ENCODE measurements at regions not wholly inside any gene's neighbourhood (a gene's known extent, or its start where the extent isn't known, plus 50 kb on each side); places are given as distances from the start of the nearest gene placed in this dataset.

DNA sequence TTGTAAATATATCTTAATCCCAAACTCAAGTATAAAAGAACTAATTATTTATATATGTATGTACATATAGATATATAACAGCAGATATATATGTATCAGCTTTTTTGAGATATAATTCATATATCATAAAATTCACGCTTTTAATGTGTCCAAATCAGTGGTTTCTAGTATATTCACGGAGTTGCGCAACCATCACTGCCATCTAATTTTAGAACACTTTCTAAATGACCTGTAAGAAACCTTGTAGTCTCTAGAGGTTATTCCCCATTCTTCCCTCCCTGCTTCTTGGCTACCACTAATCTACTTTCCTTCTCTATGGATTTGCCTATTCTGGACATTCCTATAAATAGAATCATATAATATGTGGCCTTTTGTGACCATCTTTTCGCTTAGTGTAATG, 163.5 kb upstream of the TCF4 start:
- no peak for ATAC-seq (replicated peaks in 1 of 4)
- no peaks in the 10 kb centered on the region for H3K4me1 ChIP-seq (ENCODE audit: control insufficient read depth in 1 of 2, extremely low read depth in 1 of 2, insufficient read depth in 2 of 2, low read length in 2 of 2)
- Mint-ChIP-seq H3K27ac (no peak overlapping the region), H3K9me3 (peaks cover 0 to 7% (median 0%) of the 10 kb centered on the region in 3 donors), H3K36me3 (no peaks in the 10 kb centered on the region), H3K27me3 (peaks cover 0 to 4% of the 10 kb centered on the region in 2 donors), H3K4me1 (no peaks in the 10 kb centered on the region), H3K4me3 (no peak overlapping the region)
- WGBS (ENCODE audit: insufficient coverage): no CpG with 5 or more reads among the region's 4 CpGs
- H3K9me3 ChIP-seq: no peaks in the 10 kb centered on the region
- no peaks in the 10 kb centered on the region for H3K36me3 ChIP-seq (ENCODE audit: control insufficient read depth in 2 of 2, extremely low read depth in 1 of 2, insufficient read depth in 1 of 2, low read length in 1 of 2)
- ChIA-PET CTCF (no interaction called here), POLR2A (no interaction called here)
- H3K27me3 ChIP-seq (replicated peaks in 1 of 2; ENCODE audit: control insufficient read depth in 2 of 2, extremely low read depth in 1 of 2, insufficient read depth in 2 of 2, low read length in 1 of 2): no peaks in the 10 kb centered on the region
- H3K27ac ChIP-seq (ENCODE audit: low read length): no peak overlapping the region
- no peak for DNase-seq
- no peak overlapping the region for H3K4me3 ChIP-seq (ENCODE audit: control insufficient read depth in 1 of 2, extremely low read depth in 1 of 2, low read length in 1 of 2)

DNA sequence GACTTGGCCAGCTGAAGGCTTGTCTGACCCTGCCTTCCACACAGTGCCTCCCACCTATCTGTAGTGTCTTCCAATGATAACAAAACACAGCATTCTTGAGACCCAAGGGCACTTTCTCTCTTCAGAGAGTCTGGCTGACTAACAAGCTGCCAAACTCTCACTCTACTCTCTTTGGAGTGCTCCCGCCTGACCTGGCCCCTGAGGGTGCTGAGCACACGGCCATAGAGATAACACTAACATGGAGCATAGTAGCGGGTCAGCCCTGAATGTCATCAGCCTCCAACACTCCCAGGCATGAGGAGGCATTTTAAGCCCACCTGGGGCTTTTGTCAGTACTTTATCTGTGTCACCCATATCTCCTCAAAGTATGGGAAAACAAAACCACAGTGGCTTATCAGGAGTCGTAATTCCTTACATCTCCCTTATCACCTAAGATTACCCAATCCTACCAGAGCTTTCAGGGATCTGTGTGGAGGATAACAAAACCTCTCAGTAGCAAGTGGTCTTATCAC, 160.3 kb upstream of the TCF4 start:
- peaks cover 0 to 4% of the 10 kb centered on the region in 2 donors for H3K27me3 Mint-ChIP-seq
- H3K4me3 ChIP-seq (ENCODE audit: control insufficient read depth in 1 of 2, extremely low read depth in 1 of 2, low read length in 1 of 2): no peak overlapping the region
- POLR2A ChIA-PET: no interaction called here
- no peaks in the 10 kb centered on the region for H3K4me1 Mint-ChIP-seq
- DNase-seq: no peak
- 79% methylated on average over 3 of the region's 4 CpGs for WGBS (ENCODE audit: insufficient coverage)
- H3K9me3 ChIP-seq: no peaks in the 10 kb centered on the region
- H3K27ac Mint-ChIP-seq: no peak overlapping the region
- no peaks in the 10 kb centered on the region for H3K36me3 ChIP-seq (ENCODE audit: control insufficient read depth in 2 of 2, extremely low read depth in 1 of 2, insufficient read depth in 1 of 2, low read length in 1 of 2)
- no peak for ATAC-seq (replicated peaks in 1 of 4)
- no peaks in the 10 kb centered on the region for H3K27me3 ChIP-seq (replicated peaks in 1 of 2; ENCODE audit: control insufficient read depth in 2 of 2, extremely low read depth in 1 of 2, insufficient read depth in 2 of 2, low read length in 1 of 2)
- no peaks in the 10 kb centered on the region for H3K36me3 Mint-ChIP-seq
- H3K9me3 Mint-ChIP-seq: peaks cover 0 to 7% (median 0%) of the 10 kb centered on the region in 3 donors
- H3K4me3 Mint-ChIP-seq: no peak overlapping the region
- no peak overlapping the region for H3K27ac ChIP-seq (ENCODE audit: low read length)
- CTCF ChIA-PET: no interaction called here
- no peaks in the 10 kb centered on the region for H3K4me1 ChIP-seq (ENCODE audit: control insufficient read depth in 1 of 2, extremely low read depth in 1 of 2, insufficient read depth in 2 of 2, low read length in 2 of 2)

DNA sequence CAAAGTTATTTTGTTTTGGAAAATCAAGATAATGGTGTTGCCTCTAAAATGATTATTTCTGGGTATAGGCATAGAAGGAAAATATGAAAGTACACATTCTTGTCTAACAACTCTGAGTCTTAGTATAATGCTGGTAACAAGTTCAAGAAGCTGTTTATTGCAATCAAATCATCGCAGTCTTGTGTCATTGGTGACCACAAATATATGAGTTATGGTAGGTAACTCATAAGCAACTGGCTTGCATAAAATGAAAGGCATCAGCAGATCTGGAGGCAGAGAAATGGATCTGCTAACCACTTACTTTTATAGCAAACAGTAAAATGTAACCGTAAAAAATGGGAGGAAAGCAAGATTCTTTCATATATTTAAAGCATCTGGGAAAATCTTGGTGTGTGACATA, 156.2 kb upstream of the TCF4 start:
- Mint-ChIP-seq H3K4me1 (no peaks in the 10 kb centered on the region), H3K9me3 (peaks cover 0 to 3% (median 3%) of the 10 kb centered on the region in 3 donors), H3K36me3 (no peaks in the 10 kb centered on the region), H3K4me3 (no peak overlapping the region), H3K27me3 (peaks cover 0 to 4% of the 10 kb centered on the region in 2 donors), H3K27ac (no peak overlapping the region)
- no peaks in the 10 kb centered on the region for H3K27me3 ChIP-seq (replicated peaks in 1 of 2; ENCODE audit: control insufficient read depth in 2 of 2, extremely low read depth in 1 of 2, insufficient read depth in 2 of 2, low read length in 1 of 2)
- H3K4me1 ChIP-seq (ENCODE audit: control insufficient read depth in 1 of 2, extremely low read depth in 1 of 2, insufficient read depth in 2 of 2, low read length in 2 of 2): no peaks in the 10 kb centered on the region
- no peak for DNase-seq
- ATAC-seq (replicated peaks in 1 of 4): no peak
- ChIA-PET POLR2A (no interaction called here), CTCF (no interaction called here)
- no CpG with 5 or more reads among the region's 2 CpGs for WGBS (ENCODE audit: insufficient coverage)
- H3K36me3 ChIP-seq (ENCODE audit: control insufficient read depth in 2 of 2, extremely low read depth in 1 of 2, insufficient read depth in 1 of 2, low read length in 1 of 2): no peaks in the 10 kb centered on the region
- H3K4me3 ChIP-seq (ENCODE audit: control insufficient read depth in 1 of 2, extremely low read depth in 1 of 2, low read length in 1 of 2): no peak overlapping the region
- no peak overlapping the region for H3K27ac ChIP-seq (ENCODE audit: low read length)
- H3K9me3 ChIP-seq: no peaks in the 10 kb centered on the region

DNA sequence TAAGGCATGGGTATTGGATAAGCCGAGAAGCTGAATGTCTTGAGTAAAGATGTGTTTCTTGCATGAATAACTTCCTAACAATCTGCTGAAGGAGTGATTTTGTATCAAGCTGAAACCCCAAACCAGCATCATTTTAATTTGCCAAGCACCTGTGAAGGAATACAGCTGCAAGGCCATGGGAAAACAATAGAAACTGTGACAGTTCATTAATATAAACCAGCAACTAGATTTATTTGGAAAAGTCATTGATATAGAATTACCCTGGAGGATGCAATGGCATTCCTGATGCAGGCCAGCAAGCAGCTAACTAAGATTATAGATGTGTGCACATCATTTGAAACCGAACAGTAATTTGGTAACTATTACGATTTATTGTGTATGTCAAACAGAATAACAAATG, 155.7 kb upstream of the TCF4 start:
- POLR2A ChIA-PET: no interaction called here
- CTCF ChIA-PET: no interaction called here
- Histone ChIP-seq H3K9me3 (no peaks in the 10 kb centered on the region), H3K27ac (ENCODE audit: low read length) (no peak overlapping the region), H3K27me3 (replicated peaks in 1 of 2; ENCODE audit: control insufficient read depth in 2 of 2, extremely low read depth in 1 of 2, insufficient read depth in 2 of 2, low read length in 1 of 2) (no peaks in the 10 kb centered on the region), H3K36me3 (ENCODE audit: control insufficient read depth in 2 of 2, extremely low read depth in 1 of 2, insufficient read depth in 1 of 2, low read length in 1 of 2) (no peaks in the 10 kb centered on the region), H3K4me3 (ENCODE audit: control insufficient read depth in 1 of 2, extremely low read depth in 1 of 2, low read length in 1 of 2) (no peak overlapping the region), H3K4me1 (ENCODE audit: control insufficient read depth in 1 of 2, extremely low read depth in 1 of 2, insufficient read depth in 2 of 2, low read length in 2 of 2) (no peaks in the 10 kb centered on the region)
- WGBS (ENCODE audit: insufficient coverage): 84% methylated on average over 2 of the region's 3 CpGs
- H3K27me3 Mint-ChIP-seq: peaks cover 0 to 4% of the 10 kb centered on the region in 2 donors
- H3K27ac Mint-ChIP-seq: no peak overlapping the region
- no peak for ATAC-seq (replicated peaks in 1 of 4)
- H3K4me3 Mint-ChIP-seq: no peak overlapping the region
- peaks cover 0 to 3% (median 3%) of the 10 kb centered on the region in 3 donors for H3K9me3 Mint-ChIP-seq
- H3K36me3 Mint-ChIP-seq: no peaks in the 10 kb centered on the region
- H3K4me1 Mint-ChIP-seq: no peaks in the 10 kb centered on the region
- DNase-seq: no peak

DNA sequence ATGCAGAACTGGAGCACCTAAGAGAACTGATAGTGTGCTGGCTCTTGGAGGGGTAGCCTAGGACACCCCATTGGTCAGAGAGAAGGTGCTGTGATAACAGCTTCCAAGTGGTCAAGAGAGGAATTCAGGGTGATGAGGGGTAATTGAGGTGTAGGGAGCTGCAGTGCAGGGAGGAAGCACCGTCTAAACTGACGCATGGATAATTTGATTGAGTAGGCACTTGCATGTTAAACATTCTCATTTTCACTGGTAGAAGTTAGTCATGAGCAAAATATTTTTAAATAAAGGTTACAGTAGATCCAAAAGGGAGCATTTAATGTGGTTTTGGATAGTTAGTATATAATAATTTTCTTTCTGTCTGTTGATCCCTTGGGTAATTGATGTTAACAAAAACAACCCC, 155.1 kb upstream of the TCF4 start:
- H3K4me1 Mint-ChIP-seq: no peaks in the 10 kb centered on the region
- CTCF ChIA-PET: interaction anchor here in 1 of 2 donors (0.6 kb wide), 1 partner anchor 142 kb away, joined by 5 read pairs; no protein-coding TSS in a partner anchor

DNA sequence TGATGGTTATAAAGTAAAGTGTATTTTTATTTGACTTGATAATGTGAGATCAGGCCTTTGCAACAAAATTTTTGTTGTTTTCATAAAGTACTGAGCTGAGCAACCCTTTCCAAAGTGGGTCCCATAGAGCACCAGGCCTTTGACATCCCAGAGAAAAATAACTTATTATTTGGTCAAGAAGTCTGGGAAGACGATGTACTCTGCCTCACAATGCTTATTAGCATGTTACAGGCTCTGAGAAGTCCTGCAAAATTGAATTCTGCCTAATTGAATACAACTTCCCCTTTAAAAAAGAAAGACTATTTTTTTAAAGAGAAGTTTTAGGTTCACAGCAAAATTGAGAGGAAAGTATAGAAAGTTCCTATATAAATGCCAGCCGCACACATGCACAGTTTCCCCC, 151.5 kb upstream of the TCF4 start:
- H3K27me3 Mint-ChIP-seq: no peaks in the 10 kb centered on the region
- no peak overlapping the region for H3K27ac ChIP-seq (ENCODE audit: low read length)
- H3K9me3 ChIP-seq: no peaks in the 10 kb centered on the region
- ChIA-PET POLR2A (no interaction called here), CTCF (no interaction called here)
- no peaks in the 10 kb centered on the region for H3K4me1 ChIP-seq (ENCODE audit: control insufficient read depth in 1 of 2, extremely low read depth in 1 of 2, insufficient read depth in 2 of 2, low read length in 2 of 2)
- no peak overlapping the region for H3K4me3 ChIP-seq (ENCODE audit: control insufficient read depth in 1 of 2, extremely low read depth in 1 of 2, low read length in 1 of 2)
- H3K4me3 Mint-ChIP-seq: no peak overlapping the region
- H3K4me1 Mint-ChIP-seq: no peaks in the 10 kb centered on the region
- H3K27ac Mint-ChIP-seq: no peak overlapping the region
- H3K9me3 Mint-ChIP-seq: peaks cover 0 to 3% (median 0%) of the 10 kb centered on the region in 3 donors
- no peaks in the 10 kb centered on the region for H3K36me3 Mint-ChIP-seq
- no peaks in the 10 kb centered on the region for H3K27me3 ChIP-seq (replicated peaks in 1 of 2; ENCODE audit: control insufficient read depth in 2 of 2, extremely low read depth in 1 of 2, insufficient read depth in 2 of 2, low read length in 1 of 2)
- no peak for DNase-seq
- ATAC-seq (replicated peaks in 1 of 4): no peak
- WGBS (ENCODE audit: insufficient coverage): no CpG with 5 or more reads among the region's 2 CpGs
- H3K36me3 ChIP-seq (ENCODE audit: control insufficient read depth in 2 of 2, extremely low read depth in 1 of 2, insufficient read depth in 1 of 2, low read length in 1 of 2): no peaks in the 10 kb centered on the region

More for the DNA sequence above, 155.1 kb upstream of the TCF4 start:
- no peak overlapping the region for H3K4me3 ChIP-seq (ENCODE audit: control insufficient read depth in 1 of 2, extremely low read depth in 1 of 2, low read length in 1 of 2)
- H3K27me3 ChIP-seq (replicated peaks in 1 of 2; ENCODE audit: control insufficient read depth in 2 of 2, extremely low read depth in 1 of 2, insufficient read depth in 2 of 2, low read length in 1 of 2): no peaks in the 10 kb centered on the region
- no peak overlapping the region for H3K27ac ChIP-seq (ENCODE audit: low read length)
- no peaks in the 10 kb centered on the region for H3K36me3 ChIP-seq (ENCODE audit: control insufficient read depth in 2 of 2, extremely low read depth in 1 of 2, insufficient read depth in 1 of 2, low read length in 1 of 2)
- ATAC-seq (replicated peaks in 1 of 4) (no peak), DNase-seq (no peak)
- Mint-ChIP-seq H3K27me3 (peaks cover 0 to 1% of the 10 kb centered on the region in 2 donors), H3K9me3 (peaks cover 0 to 3% (median under 1%) of the 10 kb centered on the region in 3 donors), H3K27ac (no peak overlapping the region), H3K36me3 (no peaks in the 10 kb centered on the region), H3K4me3 (no peak overlapping the region)
- POLR2A ChIA-PET: no interaction called here
- H3K9me3 ChIP-seq: no peaks in the 10 kb centered on the region
- no peaks in the 10 kb centered on the region for H3K4me1 ChIP-seq (ENCODE audit: control insufficient read depth in 1 of 2, extremely low read depth in 1 of 2, insufficient read depth in 2 of 2, low read length in 2 of 2)
- WGBS (ENCODE audit: insufficient coverage): 83% methylated on average over 2 of the region's 2 CpGs
